Urothelium cell line (cell line): ENCODE measurements at regions not wholly inside any gene's neighbourhood (a gene's known extent, or its start where the extent isn't known, plus 50 kb on each side); places are given as distances from the start of the nearest gene placed in this dataset.

ENCODE experiments used
- DNase-seq: peaks from one replicate; pipeline ENCODE4 v3.0.0; 2011; ENCODE audit warnings: low spot score, mixed read lengths
- FAIRE-seq: peaks from 2 replicates; lab custom pipeline; 2011; peaks lifted over from hg19 to GRCh38; lab: Jason Lieb, UNC

- DNase-seq (no peak), FAIRE-seq (no peak)
These were observed 335.6 kb upstream of the PBX1 start for GRCh38 chr1:164223378-164223777.

GRCh38 chr1:164225011-164225410 lies 334.0 kb upstream of the PBX1 start:
- no peak for DNase-seq
- no peak for FAIRE-seq

- no peak for FAIRE-seq
These were observed 332.0 kb upstream of the PBX1 start for GRCh38 chr1:164226977-164227376.

GRCh38 chr1:164228928-164229327 lies 330.1 kb upstream of the PBX1 start:
- FAIRE-seq (no peak), DNase-seq (no peak)

More at GRCh38 chr1:164226977-164227376, 332.0 kb upstream of the PBX1 start:
- no peak for DNase-seq

- FAIRE-seq (no peak), DNase-seq (no peak)
These were observed 325.8 kb upstream of the PBX1 start for GRCh38 chr1:164233149-164233548.

GRCh38 chr1:164240081-164240480 lies 318.9 kb upstream of the PBX1 start:
- DNase-seq: no peak

GRCh38 chr1:164250365-164250764 lies 308.6 kb upstream of the PBX1 start:
- DNase-seq: no peak
- FAIRE-seq: no peak

More at GRCh38 chr1:164240081-164240480, 318.9 kb upstream of the PBX1 start:
- no peak for FAIRE-seq

GRCh38 chr1:164256456-164256855 lies 302.5 kb upstream of the PBX1 start:
- no peak for FAIRE-seq
- no peak for DNase-seq

- FAIRE-seq (no peak), DNase-seq (no peak)
These were observed 297.2 kb upstream of the PBX1 start for GRCh38 chr1:164261691-164262240.

GRCh38 chr1:164263540-164263939 lies 295.4 kb upstream of the PBX1 start:
- FAIRE-seq (no peak), DNase-seq (no peak)

GRCh38 chr1:164265232-164265631 lies 293.8 kb upstream of the PBX1 start:
- DNase-seq (no peak), FAIRE-seq (no peak)

GRCh38 chr1:164272156-164272555 lies 286.8 kb upstream of the PBX1 start:
- FAIRE-seq: no peak
- no peak for DNase-seq

- no peak for FAIRE-seq
These were observed 262.8 kb upstream of the PBX1 start for GRCh38 chr1:164296172-164296571.

GRCh38 chr1:164308101-164308500 lies 250.9 kb upstream of the PBX1 start:
- FAIRE-seq: no peak
- no peak for DNase-seq

More at GRCh38 chr1:164296172-164296571, 262.8 kb upstream of the PBX1 start:
- DNase-seq: no peak

GRCh38 chr1:164310166-164310565 lies 248.8 kb upstream of the PBX1 start:
- DNase-seq: no peak
- no peak for FAIRE-seq

GRCh38 chr1:164311377-164311776 lies 247.6 kb upstream of the PBX1 start:
- FAIRE-seq (no peak), DNase-seq (no peak)

- FAIRE-seq: no peak
- peak; percentile 56 for DNase-seq
These were observed 237.9 kb upstream of the PBX1 start for GRCh38 chr1:164320790-164321731.

- DNase-seq: no peak
- FAIRE-seq: no peak
These were observed 233.2 kb upstream of the PBX1 start for GRCh38 chr1:164325786-164326185.

- DNase-seq (no peak), FAIRE-seq (no peak)
These were observed 225.6 kb upstream of the PBX1 start for GRCh38 chr1:164333387-164333786.

GRCh38 chr1:164337394-164337793 lies 221.6 kb upstream of the PBX1 start:
- no peak for FAIRE-seq
- no peak for DNase-seq

GRCh38 chr1:164337885-164338284 lies 221.1 kb upstream of the PBX1 start:
- FAIRE-seq (no peak), DNase-seq (peak; percentile 54)

GRCh38 chr1:164343189-164343588 lies 215.8 kb upstream of the PBX1 start:
- DNase-seq (no peak), FAIRE-seq (no peak)
